OCI-LY3 (cell line): ENCODE measurements at regions not wholly inside any gene's neighbourhood (a gene's known extent, or its start where the extent isn't known, plus 50 kb on each side); places are given as distances from the start of the nearest gene placed in this dataset.

Source experiments
- H2AFZ ChIP-seq: fragments of 200-600, 300-600 bp; shearing (Covaris generic); 2 replicates; pipeline ENCODE4 v1.6.0; 2014; ENCODE audit warnings: antibody characterized with exemption, low read depth, low read length
- H3K27ac ChIP-seq: fragments of 200-600, 300-600 bp; sonication (generic); 2 replicates; pipeline ENCODE4 v1.5.1; 2014; ENCODE audit warnings: mild to moderate bottlenecking, low read length, moderate library complexity, mixed read lengths
- H3K27me3 ChIP-seq: fragments of 200-600, 300-600 bp; sonication (generic); 2 replicates; pipeline ENCODE4 v1.6.1; 2014; ENCODE audit warnings: low read depth, low read length, mixed read lengths
- H3K36me3 ChIP-seq: fragments of 200-600, 300-600 bp; sonication (generic); replicated peaks from 2 replicates; pipeline ENCODE3; 2014; ENCODE audit warnings: low read depth, low read length, mixed read lengths
- H3K4me1 ChIP-seq: fragments of 300-600, 200-600 bp; sonication (generic); 2 replicates; pipeline ENCODE4 v1.6.1; 2014; ENCODE audit warnings: low read length, mixed read lengths
- H3K4me2 ChIP-seq: fragments of 200-600, 300-600 bp; sonication (generic); 2 replicates; pipeline ENCODE4 v1.6.1; 2014; ENCODE audit warnings: low read length, mixed read lengths
- H3K4me3 ChIP-seq: fragments of 300-600, 200-600 bp; sonication (generic); 2 replicates; pipeline ENCODE4 v1.5.1; 2014; ENCODE audit warnings: antibody characterized with exemption, mild to moderate bottlenecking, low read length, moderate library complexity
- H3K79me2 ChIP-seq: fragments of 300-600, 200-600 bp; shearing (Covaris generic); 2 replicates; pipeline ENCODE4 v1.6.1; 2014; ENCODE audit warnings: mild to moderate bottlenecking, low read length, mixed read lengths
- H3K9ac ChIP-seq: fragments of 300-600, 200-600 bp; shearing (Covaris generic); 2 replicates; pipeline ENCODE4 v1.6.0; 2014; ENCODE audit warnings: mild to moderate bottlenecking, low read length, moderate library complexity
- H3K9me3 ChIP-seq: fragments of 200-600, 300-600 bp; shearing (Covaris generic); 2 replicates; pipeline ENCODE4 v1.6.1; 2014; ENCODE audit warnings: low read length, mixed read lengths; ENCODE audit not compliant: insufficient read depth
- H4K20me1 ChIP-seq: fragments of 200-600, 300-600 bp; sonication (generic); 2 replicates; pipeline ENCODE4 v1.6.1; 2016; ENCODE audit warnings: low read length, mixed read lengths; ENCODE audit not compliant: insufficient read depth
- EZH2phosphoT487 ChIP-seq: fragments of 200-600 bp; shearing (Covaris generic); IDR thresholded peaks from 2 replicates; pipeline ENCODE4 v1.6.1; 2018; ENCODE audit warnings: antibody characterized with exemption, mixed run types, low read depth
- TF ChIP-seq, protein P1 (sequence below): fragments of 200-600, 300-600 bp; sonication (generic); IDR thresholded peaks from 2 replicates; pipeline ENCODE4 v1.5.1; 2014; ENCODE audit warnings: antibody characterized with exemption, low read length, low read depth

- Histone ChIP-seq H3K4me1 (peaks cover 8% of the 10 kb centered on the region), H2AFZ (no peak overlapping the region), H4K20me1 (no peaks in the 10 kb centered on the region), H3K27ac (no peak overlapping the region), H3K4me2 (no peak overlapping the region), H3K9ac (no peak overlapping the region), H3K36me3 (no peaks in the 10 kb centered on the region), H3K9me3 (no peaks in the 10 kb centered on the region), H3K79me2 (no peaks in the 10 kb centered on the region), H3K4me3 (no peak overlapping the region), H3K27me3 (0 out of 2 replicates have a peak, but pooled peaks cover 8% of the 10 kb centered on the region)
- no peak for TF ChIP-seq EZH2phosphoT487
- TF ChIP-seq, protein P1, sequence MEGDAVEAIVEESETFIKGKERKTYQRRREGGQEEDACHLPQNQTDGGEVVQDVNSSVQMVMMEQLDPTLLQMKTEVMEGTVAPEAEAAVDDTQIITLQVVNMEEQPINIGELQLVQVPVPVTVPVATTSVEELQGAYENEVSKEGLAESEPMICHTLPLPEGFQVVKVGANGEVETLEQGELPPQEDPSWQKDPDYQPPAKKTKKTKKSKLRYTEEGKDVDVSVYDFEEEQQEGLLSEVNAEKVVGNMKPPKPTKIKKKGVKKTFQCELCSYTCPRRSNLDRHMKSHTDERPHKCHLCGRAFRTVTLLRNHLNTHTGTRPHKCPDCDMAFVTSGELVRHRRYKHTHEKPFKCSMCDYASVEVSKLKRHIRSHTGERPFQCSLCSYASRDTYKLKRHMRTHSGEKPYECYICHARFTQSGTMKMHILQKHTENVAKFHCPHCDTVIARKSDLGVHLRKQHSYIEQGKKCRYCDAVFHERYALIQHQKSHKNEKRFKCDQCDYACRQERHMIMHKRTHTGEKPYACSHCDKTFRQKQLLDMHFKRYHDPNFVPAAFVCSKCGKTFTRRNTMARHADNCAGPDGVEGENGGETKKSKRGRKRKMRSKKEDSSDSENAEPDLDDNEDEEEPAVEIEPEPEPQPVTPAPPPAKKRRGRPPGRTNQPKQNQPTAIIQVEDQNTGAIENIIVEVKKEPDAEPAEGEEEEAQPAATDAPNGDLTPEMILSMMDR: no peak
Observed at GRCh38 chr22:47835726-47836125, 1073.3 kb downstream of the TBC1D22A start.

- H2AFZ ChIP-seq: no peak overlapping the region
- no peak overlapping the region for H3K4me3 ChIP-seq
- no peak for TF ChIP-seq EZH2phosphoT487
- TF ChIP-seq, protein P1: no peak
- H3K27me3 ChIP-seq: no peaks in the 10 kb centered on the region
- no peak overlapping the region for H3K27ac ChIP-seq
- no peaks in the 10 kb centered on the region for H3K79me2 ChIP-seq
- H4K20me1 ChIP-seq: no peaks in the 10 kb centered on the region
- no peak overlapping the region for H3K9ac ChIP-seq
- H3K4me1 ChIP-seq: no peaks in the 10 kb centered on the region
- H3K9me3 ChIP-seq: no peaks in the 10 kb centered on the region
- no peak overlapping the region for H3K4me2 ChIP-seq
- no peaks in the 10 kb centered on the region for H3K36me3 ChIP-seq
Observed at GRCh38 chr22:47826016-47826415, 1063.6 kb downstream of the TBC1D22A start.

DNA sequence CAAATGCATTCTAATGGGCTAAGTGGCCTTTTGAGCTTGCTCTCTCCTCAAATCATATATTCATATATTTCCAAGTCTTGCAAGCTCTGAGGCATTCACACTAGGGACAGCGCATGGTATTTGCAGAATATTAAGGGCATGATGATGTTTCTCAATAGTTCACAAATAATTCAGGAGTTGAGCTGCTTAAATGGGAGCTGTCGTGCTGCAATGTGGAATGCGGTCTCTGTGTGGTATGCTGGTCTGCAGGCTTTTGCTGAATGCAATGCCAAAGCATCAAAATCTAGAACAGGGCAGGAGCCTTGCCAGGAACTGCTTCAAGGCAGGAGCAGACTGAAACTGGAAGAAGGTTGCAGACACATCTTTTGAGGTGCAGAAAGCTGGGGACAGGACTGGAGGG is 1060.0 kb downstream of the TBC1D22A start:
- no peaks in the 10 kb centered on the region for H4K20me1 ChIP-seq
- H3K4me3 ChIP-seq: no peak overlapping the region
- no peaks in the 10 kb centered on the region for H3K4me1 ChIP-seq
- no peaks in the 10 kb centered on the region for H3K27me3 ChIP-seq
- no peak overlapping the region for H3K4me2 ChIP-seq
- H3K9ac ChIP-seq: no peak overlapping the region
- no peaks in the 10 kb centered on the region for H3K9me3 ChIP-seq
- no peak overlapping the region for H3K27ac ChIP-seq
- no peaks in the 10 kb centered on the region for H3K36me3 ChIP-seq
- no peaks in the 10 kb centered on the region for H3K79me2 ChIP-seq
- TF ChIP-seq, protein P1: no peak
- no peak overlapping the region for H2AFZ ChIP-seq

- Histone ChIP-seq H2AFZ (no peak overlapping the region), H3K4me2 (no peak overlapping the region), H4K20me1 (no peaks in the 10 kb centered on the region), H3K79me2 (no peaks in the 10 kb centered on the region), H3K9ac (no peak overlapping the region), H3K36me3 (no peaks in the 10 kb centered on the region), H3K4me3 (no peak overlapping the region), H3K27me3 (no peaks in the 10 kb centered on the region), H3K27ac (no peak overlapping the region), H3K9me3 (no peaks in the 10 kb centered on the region), H3K4me1 (no peaks in the 10 kb centered on the region)
- TF ChIP-seq, protein P1: no peak
- no peak for TF ChIP-seq EZH2phosphoT487
Observed at GRCh38 chr22:47818496-47818895, 1056.0 kb downstream of the TBC1D22A start.
